Lower leg skin (tissue), 3 donors: ENCODE measurements at regions not wholly inside any gene's neighbourhood (a gene's known extent, or its start where the extent isn't known, plus 50 kb on each side); places are given as distances from the start of the nearest gene placed in this dataset.

Experiments used
- POLR2A ChIP-seq, 2 donors: fragments of 450-650 bp; IDR thresholded peaks; one replicate each; pipeline ENCODE4 v1.6.1; 2016 to 2017; ENCODE audit warnings: antibody characterized with exemption in 2 of 2, mild to moderate bottlenecking in 1 of 2, moderate library complexity in 1 of 2
- TF ChIP-seq, protein P1 (sequence below), 3 donors: fragments of 450-650 bp; IDR thresholded peaks; one replicate each; pipeline ENCODE4 v1.5.1; 2016; ENCODE audit warnings: antibody characterized with exemption in 3 of 3, mild to moderate bottlenecking in 3 of 3, moderate library complexity in 2 of 3

DNA sequence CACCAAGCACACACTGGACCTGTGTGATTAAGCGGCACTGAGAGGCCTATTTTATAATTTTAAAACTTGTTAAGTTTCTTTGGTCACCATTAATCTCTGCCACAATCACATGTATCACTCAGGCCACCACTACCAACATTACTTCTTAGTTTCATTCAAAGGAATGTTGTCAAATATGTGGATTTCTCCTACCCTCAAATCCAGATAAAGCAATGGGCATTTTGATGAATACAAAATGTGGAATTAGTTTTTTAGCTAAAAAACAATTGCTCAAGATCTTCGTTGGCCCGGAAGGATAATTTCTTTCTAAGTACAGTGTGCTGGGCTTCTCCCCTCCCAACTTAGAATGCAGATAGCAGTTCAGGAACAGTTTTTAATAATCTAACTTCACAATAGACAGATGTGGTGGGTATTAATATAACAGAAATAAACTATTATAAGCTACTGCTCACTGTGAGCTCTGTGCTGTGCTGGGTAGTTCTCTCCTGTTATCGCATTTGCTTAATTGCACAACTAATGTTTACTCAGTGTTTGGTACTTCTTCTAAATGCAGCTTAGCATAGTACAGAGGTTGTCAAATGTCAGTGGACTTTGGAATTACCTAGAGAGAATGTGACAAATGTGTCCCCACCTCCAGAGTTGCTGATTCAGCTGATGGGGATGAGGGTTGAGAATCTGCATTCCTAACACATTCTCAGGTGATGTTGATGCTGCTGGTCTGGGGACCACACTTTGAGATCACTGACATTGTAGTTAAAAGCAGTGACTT, 266.7 kb upstream of the AMIGO2 start:
- TF ChIP-seq, protein P1, sequence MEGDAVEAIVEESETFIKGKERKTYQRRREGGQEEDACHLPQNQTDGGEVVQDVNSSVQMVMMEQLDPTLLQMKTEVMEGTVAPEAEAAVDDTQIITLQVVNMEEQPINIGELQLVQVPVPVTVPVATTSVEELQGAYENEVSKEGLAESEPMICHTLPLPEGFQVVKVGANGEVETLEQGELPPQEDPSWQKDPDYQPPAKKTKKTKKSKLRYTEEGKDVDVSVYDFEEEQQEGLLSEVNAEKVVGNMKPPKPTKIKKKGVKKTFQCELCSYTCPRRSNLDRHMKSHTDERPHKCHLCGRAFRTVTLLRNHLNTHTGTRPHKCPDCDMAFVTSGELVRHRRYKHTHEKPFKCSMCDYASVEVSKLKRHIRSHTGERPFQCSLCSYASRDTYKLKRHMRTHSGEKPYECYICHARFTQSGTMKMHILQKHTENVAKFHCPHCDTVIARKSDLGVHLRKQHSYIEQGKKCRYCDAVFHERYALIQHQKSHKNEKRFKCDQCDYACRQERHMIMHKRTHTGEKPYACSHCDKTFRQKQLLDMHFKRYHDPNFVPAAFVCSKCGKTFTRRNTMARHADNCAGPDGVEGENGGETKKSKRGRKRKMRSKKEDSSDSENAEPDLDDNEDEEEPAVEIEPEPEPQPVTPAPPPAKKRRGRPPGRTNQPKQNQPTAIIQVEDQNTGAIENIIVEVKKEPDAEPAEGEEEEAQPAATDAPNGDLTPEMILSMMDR (IDR thresholded peaks at IDR 0.05) = no peak
- no peak for TF ChIP-seq POLR2A (IDR thresholded peaks at IDR 0.05)
